SU-DHL-6 (cell line): ENCODE measurements at regions not wholly inside any gene's neighbourhood (a gene's known extent, or its start where the extent isn't known, plus 50 kb on each side); places are given as distances from the start of the nearest gene placed in this dataset.

Source experiments
- H2AFZ ChIP-seq: fragments of 200-600 bp; sonication (generic); 2 replicates; pipeline ENCODE4 v1.6.1; 2014; ENCODE audit warnings: low read depth, mild to moderate bottlenecking, moderate library complexity, mixed read lengths, antibody characterized with exemption, low read length; ENCODE audit not compliant: severe bottlenecking
- H3F3A ChIP-seq: fragments of 200-600 bp; shearing (Covaris generic); 2 replicates; pipeline ENCODE4 v1.6.0; 2016; ENCODE audit warnings: antibody characterized with exemption, mild to moderate bottlenecking; ENCODE audit not compliant: insufficient read depth
- H3K27ac ChIP-seq: fragments of 200-600 bp; sonication (generic); 2 replicates; pipeline ENCODE4 v1.5.1; 2016; ENCODE audit warnings: low read depth, mild to moderate bottlenecking, low read length, moderate library complexity, mixed read lengths
- H3K27me3 ChIP-seq: fragments of 200-600 bp; sonication (generic), shearing (Covaris generic); 2 replicates; pipeline ENCODE4 v1.6.0; 2014; ENCODE audit warnings: mild to moderate bottlenecking, low read length
- H3K36me3 ChIP-seq: fragments of 200-600 bp; sonication (generic); 2 replicates; pipeline ENCODE4 v1.6.1; 2014; ENCODE audit warnings: mild to moderate bottlenecking, low read length, mixed read lengths
- H3K4me2 ChIP-seq: fragments of 300-600, 200-600 bp; shearing (Covaris generic), sonication (generic); 2 replicates; pipeline ENCODE4 v1.6.0; 2014; ENCODE audit warnings: low read length, low read depth, mild to moderate bottlenecking; ENCODE audit not compliant: poor library complexity, severe bottlenecking
- H3K4me3 ChIP-seq: fragments of 200-600 bp; sonication (generic); 2 replicates; pipeline ENCODE4 v1.5.1; 2014; ENCODE audit warnings: antibody characterized with exemption, low read length, mild to moderate bottlenecking, mixed read lengths; ENCODE audit not compliant: insufficient read depth, poor library complexity, severe bottlenecking
- H3K79me2 ChIP-seq: fragments of 200-600 bp; sonication (generic); 2 replicates; pipeline ENCODE4 v1.6.1; 2014; ENCODE audit warnings: mild to moderate bottlenecking, low read length, moderate library complexity; ENCODE audit not compliant: insufficient read depth
- H3K9ac ChIP-seq: fragments of 200-600 bp; sonication (generic); 2 replicates; pipeline ENCODE4 v1.7.0; 2014; ENCODE audit warnings: mild to moderate bottlenecking, low read length
- H3K9me2 ChIP-seq: fragments of 200-600 bp; sonication (generic); replicated peaks from 2 replicates; pipeline ENCODE4 v1.6.1; 2014; ENCODE audit warnings: low read length; ENCODE audit not compliant: insufficient read depth
- H3K9me3 ChIP-seq: fragments of 200-600 bp; sonication (generic); 2 replicates; pipeline ENCODE4 v1.6.1; 2014; ENCODE audit warnings: low read length, mixed read lengths; ENCODE audit not compliant: insufficient read depth
- H4K20me1 ChIP-seq: fragments of 200-600 bp; sonication (generic); 2 replicates; pipeline ENCODE4 v1.6.1; 2014; ENCODE audit warnings: low read depth, mild to moderate bottlenecking, antibody characterized with exemption, low read length, moderate library complexity, mixed read lengths
- EZH2phosphoT487 ChIP-seq: fragments of 200-600 bp; sonication (generic), shearing (Covaris generic); conservative IDR thresholded peaks from 2 replicates; pipeline ENCODE4 v1.6.1; 2018; ENCODE audit warnings: mild to moderate bottlenecking, antibody characterized with exemption, low read length, moderate library complexity, mixed read lengths
- TF ChIP-seq, protein P1 (sequence below): fragments of 200-600 bp; sonication (generic); IDR thresholded peaks from one replicate; pipeline ENCODE4 v1.5.1; 2017; ENCODE audit warnings: antibody characterized with exemption, mild to moderate bottlenecking, low read length, moderate library complexity; ENCODE audit not compliant: insufficient read depth, poor library complexity, severe bottlenecking

DNA sequence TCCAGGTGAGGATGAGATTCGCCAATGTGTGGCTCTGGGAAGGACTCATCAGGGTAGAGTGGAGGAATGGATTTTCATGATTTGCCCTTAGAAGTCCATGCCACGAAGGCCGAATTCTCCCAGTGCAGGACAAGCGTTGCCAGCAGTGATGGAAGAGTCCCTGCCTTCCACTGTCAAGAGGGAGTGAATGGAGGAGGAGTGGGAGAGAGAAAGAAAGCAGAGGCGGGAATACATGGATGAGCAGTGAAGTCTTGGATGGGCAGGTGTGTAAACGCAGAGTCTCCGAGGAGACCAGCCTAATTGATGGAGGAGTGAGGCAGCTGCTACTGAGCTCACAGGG is 419.2 kb downstream of the GLRX3 start:
- Histone ChIP-seq H4K20me1 (no peaks in the 10 kb centered on the region), H3K4me2 (no peak overlapping the region), H3K9me2 (no peaks in the 10 kb centered on the region), H3K36me3 (no peaks in the 10 kb centered on the region), H3K9ac (no peak overlapping the region), H3K4me3 (no peak overlapping the region), H3K27me3 (no peaks in the 10 kb centered on the region), H3K79me2 (no peaks in the 10 kb centered on the region), H3K27ac (no peak overlapping the region), H2AFZ (no peak overlapping the region), H3F3A (no peaks in the 10 kb centered on the region), H3K9me3 (no peaks in the 10 kb centered on the region)
- TF ChIP-seq, protein P1, sequence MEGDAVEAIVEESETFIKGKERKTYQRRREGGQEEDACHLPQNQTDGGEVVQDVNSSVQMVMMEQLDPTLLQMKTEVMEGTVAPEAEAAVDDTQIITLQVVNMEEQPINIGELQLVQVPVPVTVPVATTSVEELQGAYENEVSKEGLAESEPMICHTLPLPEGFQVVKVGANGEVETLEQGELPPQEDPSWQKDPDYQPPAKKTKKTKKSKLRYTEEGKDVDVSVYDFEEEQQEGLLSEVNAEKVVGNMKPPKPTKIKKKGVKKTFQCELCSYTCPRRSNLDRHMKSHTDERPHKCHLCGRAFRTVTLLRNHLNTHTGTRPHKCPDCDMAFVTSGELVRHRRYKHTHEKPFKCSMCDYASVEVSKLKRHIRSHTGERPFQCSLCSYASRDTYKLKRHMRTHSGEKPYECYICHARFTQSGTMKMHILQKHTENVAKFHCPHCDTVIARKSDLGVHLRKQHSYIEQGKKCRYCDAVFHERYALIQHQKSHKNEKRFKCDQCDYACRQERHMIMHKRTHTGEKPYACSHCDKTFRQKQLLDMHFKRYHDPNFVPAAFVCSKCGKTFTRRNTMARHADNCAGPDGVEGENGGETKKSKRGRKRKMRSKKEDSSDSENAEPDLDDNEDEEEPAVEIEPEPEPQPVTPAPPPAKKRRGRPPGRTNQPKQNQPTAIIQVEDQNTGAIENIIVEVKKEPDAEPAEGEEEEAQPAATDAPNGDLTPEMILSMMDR = no peak
- TF ChIP-seq EZH2phosphoT487 = no peak

DNA sequence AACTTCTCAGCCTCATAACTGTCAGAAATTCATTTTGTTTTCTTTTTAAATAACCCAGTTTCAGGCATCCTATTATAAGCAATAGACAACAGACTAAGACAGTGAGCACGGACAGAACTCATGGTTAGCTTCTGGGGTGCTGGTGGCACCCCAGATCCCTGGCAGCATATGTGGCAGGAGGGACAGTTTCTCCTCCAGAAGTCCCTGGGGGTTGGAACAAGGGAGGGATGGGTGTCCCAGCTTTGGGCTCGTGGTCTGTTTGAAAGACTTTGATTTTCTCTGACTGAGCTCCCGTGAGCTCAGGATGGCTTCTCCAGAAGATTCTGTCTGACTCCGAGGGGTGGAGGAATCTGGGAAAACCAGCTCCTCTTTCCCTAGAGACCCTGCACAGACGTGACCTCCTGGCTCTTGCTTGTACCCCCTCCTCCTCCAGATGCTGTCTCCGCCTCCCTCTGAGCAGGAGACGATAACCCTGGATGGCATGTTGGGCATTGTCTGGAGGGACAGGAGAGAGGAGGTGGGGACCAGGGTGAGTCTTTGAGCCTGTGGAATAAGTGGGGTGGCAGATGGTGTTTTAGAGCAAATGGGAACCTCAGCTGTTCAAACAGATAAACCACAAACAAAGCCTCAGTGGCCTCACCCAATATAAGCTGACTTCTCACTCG is 421.1 kb downstream of the GLRX3 start:
- Histone ChIP-seq H2AFZ (no peak overlapping the region), H3K9me2 (no peaks in the 10 kb centered on the region), H3K27ac (no peak overlapping the region), H3K9ac (no peak overlapping the region), H3K4me3 (no peak overlapping the region), H3K27me3 (no peaks in the 10 kb centered on the region), H4K20me1 (no peaks in the 10 kb centered on the region), H3K4me2 (no peak overlapping the region), H3K79me2 (no peaks in the 10 kb centered on the region), H3K9me3 (no peaks in the 10 kb centered on the region), H3F3A (no peaks in the 10 kb centered on the region), H3K36me3 (no peaks in the 10 kb centered on the region)
- TF ChIP-seq, protein P1 = no peak
- TF ChIP-seq EZH2phosphoT487 = no peak

DNA sequence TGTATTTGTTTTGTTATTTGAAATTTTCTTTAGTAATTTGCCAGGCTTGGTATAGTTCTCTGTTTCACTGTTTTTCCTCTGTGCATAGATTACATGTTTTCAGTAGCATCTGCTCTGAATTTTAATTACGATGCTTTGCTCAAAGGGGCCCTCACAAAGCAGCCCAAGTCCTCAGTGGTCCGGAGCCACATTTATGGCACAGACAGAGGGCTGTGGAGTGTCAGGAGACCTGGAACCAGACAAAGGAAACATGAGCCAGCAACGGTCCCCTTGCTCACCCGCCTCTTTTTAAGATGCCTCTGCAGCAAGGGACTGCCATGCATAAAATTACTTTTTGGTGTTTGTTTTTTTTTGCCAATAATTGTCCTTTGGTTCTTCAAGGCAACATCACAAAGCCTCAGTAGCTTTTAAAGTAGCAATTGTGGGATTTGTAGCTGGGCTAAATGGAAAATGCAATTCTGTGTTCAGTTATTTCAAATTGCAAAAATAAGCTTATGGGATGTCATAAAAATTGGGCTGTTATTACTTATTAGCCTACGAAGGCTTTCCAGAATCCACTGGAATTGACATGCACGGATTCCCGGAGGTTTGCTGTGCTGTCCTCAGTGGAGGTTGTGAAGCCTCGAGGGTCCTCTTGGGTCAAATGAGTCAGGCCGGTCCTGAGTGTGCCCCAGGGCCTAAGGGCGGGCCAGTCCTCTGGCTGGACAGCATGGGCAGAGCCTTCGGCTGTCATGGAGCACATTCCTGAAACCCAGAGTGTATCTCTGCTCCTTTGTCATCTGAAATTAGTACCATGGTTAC is 422.8 kb downstream of the GLRX3 start:
- Histone ChIP-seq H4K20me1 (no peaks in the 10 kb centered on the region), H3K4me3 (no peak overlapping the region), H3K4me2 (no peak overlapping the region), H3K79me2 (no peaks in the 10 kb centered on the region), H2AFZ (no peak overlapping the region), H3F3A (no peaks in the 10 kb centered on the region), H3K27me3 (no peaks in the 10 kb centered on the region), H3K36me3 (no peaks in the 10 kb centered on the region), H3K9me3 (no peaks in the 10 kb centered on the region), H3K9me2 (no peaks in the 10 kb centered on the region), H3K9ac (no peak overlapping the region), H3K27ac (no peak overlapping the region)
- TF ChIP-seq, protein P1 = no peak
- TF ChIP-seq EZH2phosphoT487 = no peak
